H9 (cell line): ENCODE measurements at regions not wholly inside any gene's neighbourhood (a gene's known extent, or its start where the extent isn't known, plus 50 kb on each side); places are given as distances from the start of the nearest gene placed in this dataset.

ENCODE experiments used
- DNase-seq: peaks from one replicate; pipeline ENCODE4 v3.0.0-alpha.2; 2017
- H2AFZ ChIP-seq: one replicate; pipeline ENCODE4 v1.6.1; 2013; ENCODE audit warnings: mild to moderate bottlenecking, low read length, control low read depth, moderate library complexity
- H2AK5ac ChIP-seq: 2 replicates; pipeline ENCODE4 v1.6.1; 2013; ENCODE audit warnings: low read length, control low read depth, mixed read lengths; ENCODE audit not compliant: insufficient read length
- H2BK120ac ChIP-seq: one replicate; pipeline ENCODE4 v1.6.1; 2013; ENCODE audit warnings: low read depth, mild to moderate bottlenecking, low read length, control low read depth, inconsistent platforms; ENCODE audit not compliant: poor library complexity, severe bottlenecking
- H2BK12ac ChIP-seq: 2 replicates; pipeline ENCODE4 v1.6.1; 2013; ENCODE audit warnings: low read length, control low read depth, mixed read lengths, low read depth; ENCODE audit not compliant: insufficient read length
- H2BK15ac ChIP-seq: 2 replicates; pipeline ENCODE4 v1.6.1; 2013; ENCODE audit warnings: low read depth, low read length, control low read depth
- H2BK20ac ChIP-seq: one replicate; pipeline ENCODE4 v1.6.1; 2013; ENCODE audit warnings: low read depth, mild to moderate bottlenecking, low read length, control low read depth, inconsistent platforms; ENCODE audit not compliant: poor library complexity, severe bottlenecking
- H2BK5ac ChIP-seq: 2 replicates; pipeline ENCODE4 v1.6.1; 2013; ENCODE audit warnings: low read length, control low read depth, mixed read lengths; ENCODE audit not compliant: insufficient read length
- H3K14ac ChIP-seq: 2 replicates; pipeline ENCODE4 v1.6.1; 2013; ENCODE audit warnings: low read length, control low read depth; ENCODE audit not compliant: insufficient read depth
- H3K18ac ChIP-seq: 2 replicates; pipeline ENCODE4 v1.6.1; 2013; ENCODE audit warnings: low read depth, mild to moderate bottlenecking, mixed read lengths, low read length, control low read depth; ENCODE audit not compliant: insufficient read length
- H3K23ac ChIP-seq: 2 replicates; pipeline ENCODE4 v1.6.1; 2013; ENCODE audit warnings: low read length, control low read depth, mixed read lengths, low read depth; ENCODE audit not compliant: insufficient read length
- H3K23me2 ChIP-seq: 2 replicates; pipeline ENCODE4 v1.6.1; 2013; ENCODE audit warnings: low read depth, mild to moderate bottlenecking, mixed read lengths, low read length, control low read depth; ENCODE audit not compliant: insufficient read length, poor library complexity, severe bottlenecking
- H3K27ac ChIP-seq: 2 replicates; pipeline ENCODE4 v1.5.1; 2013; ENCODE audit warnings: low read length, control low read depth, mixed read lengths, low read depth; ENCODE audit not compliant: insufficient read length
- H3K27me3 ChIP-seq: 2 replicates; pipeline ENCODE4 v1.6.1; 2013; ENCODE audit warnings: low read length, control low read depth, inconsistent platforms; ENCODE audit not compliant: insufficient read depth
- H3K4ac ChIP-seq: 2 replicates; pipeline ENCODE4 v1.6.1; 2013; ENCODE audit warnings: low read depth, mild to moderate bottlenecking, control low read depth, inconsistent platforms, low read length, moderate library complexity
- H3K4me1 ChIP-seq: 2 replicates; pipeline ENCODE4 v1.6.1; 2013; ENCODE audit warnings: low read length, control low read depth, inconsistent platforms; ENCODE audit not compliant: insufficient read depth
- H3K4me2 ChIP-seq: 2 replicates; pipeline ENCODE4 v1.6.1; 2013; ENCODE audit warnings: low read length, control low read depth, mixed read lengths; ENCODE audit not compliant: insufficient read length, insufficient read depth
- H3K56ac ChIP-seq: 2 replicates; pipeline ENCODE4 v1.6.1; 2013; ENCODE audit warnings: low read depth, mild to moderate bottlenecking, mixed read lengths, low read length, control low read depth; ENCODE audit not compliant: insufficient read length
- H3K79me1 ChIP-seq: 2 replicates; pipeline ENCODE4 v1.6.1; 2013; ENCODE audit warnings: low read depth, mild to moderate bottlenecking, moderate library complexity, low read length, control low read depth, inconsistent platforms; ENCODE audit not compliant: insufficient read depth, poor library complexity, severe bottlenecking
- H3K79me2 ChIP-seq: 2 replicates; pipeline ENCODE4 v1.6.1; 2013; ENCODE audit warnings: low read length, control low read depth, inconsistent platforms; ENCODE audit not compliant: insufficient read depth
- H3K9ac ChIP-seq: 2 replicates; pipeline ENCODE4 v1.6.1; 2013; ENCODE audit warnings: low read length, control low read depth, mixed read lengths; ENCODE audit not compliant: insufficient read length; ENCODE audit errors: extremely low read depth
- H3K9me3 ChIP-seq: one replicate; pipeline ENCODE4 v1.6.1; 2013; ENCODE audit warnings: low read depth, low read length, inconsistent platforms; ENCODE audit not compliant: control insufficient read depth
- H3T11ph ChIP-seq: one replicate; pipeline ENCODE4 v1.6.1; 2013; ENCODE audit warnings: mild to moderate bottlenecking, low read length, control low read depth, inconsistent platforms
- H4K20me1 ChIP-seq: one replicate; pipeline ENCODE4 v1.6.1; 2013; ENCODE audit not compliant: control insufficient read depth, insufficient read length, insufficient read depth
- H4K5ac ChIP-seq: 2 replicates; pipeline ENCODE4 v1.6.1; 2013; ENCODE audit warnings: low read depth, mild to moderate bottlenecking, mixed read lengths, low read length, control low read depth; ENCODE audit not compliant: insufficient read length
- H4K8ac ChIP-seq: replicated peaks from 2 replicates; pipeline ENCODE4 v1.6.1; 2013; ENCODE audit warnings: low read length, control low read depth, mixed read lengths, low read depth; ENCODE audit not compliant: insufficient read length
- H4K91ac ChIP-seq: 2 replicates; pipeline ENCODE4 v1.6.1; 2013; ENCODE audit warnings: low read depth, mild to moderate bottlenecking, moderate library complexity, mixed read lengths, low read length, control low read depth; ENCODE audit not compliant: insufficient read length
- H3K27ac Mint-ChIP-seq, 3 experiments: 2 replicates in 2 of 3; 3 replicates in 1 of 3; pipeline ENCODE4 v1.8.0; 2020 to 2021; ENCODE audit warnings: mixed read lengths in 3 of 3, mild to moderate bottlenecking in 1 of 3, moderate library complexity in 1 of 3
- H3K27me3 Mint-ChIP-seq: 2 replicates; pipeline ENCODE4 v1.8.0; 2021; ENCODE audit warnings: low read depth, mild to moderate bottlenecking, moderate library complexity, mixed read lengths
- H3K36me3 Mint-ChIP-seq, 3 experiments: 2 replicates in 2 of 3; 3 replicates in 1 of 3; pipeline ENCODE4 v1.8.0; 2020 to 2021; ENCODE audit warnings: low read depth in 3 of 3, mixed read lengths in 3 of 3; ENCODE audit not compliant: insufficient read depth in 1 of 3
- H3K4me1 Mint-ChIP-seq, 2 experiments: 2 replicates each; pipeline ENCODE4 v1.8.0; 2020; ENCODE audit warnings: mixed read lengths in 2 of 2
- H3K4me3 Mint-ChIP-seq, 2 experiments: 2 replicates in 1 of 2; 3 replicates in 1 of 2; pipeline ENCODE4 v1.8.0; 2020 to 2021; ENCODE audit warnings: mild to moderate bottlenecking in 2 of 2, mixed read lengths in 2 of 2, moderate library complexity in 1 of 2
- H3K9me3 Mint-ChIP-seq, 2 experiments: 2 replicates in 1 of 2; 3 replicates in 1 of 2; pipeline ENCODE4 v1.8.0; 2020; ENCODE audit warnings: mild to moderate bottlenecking in 2 of 2, mixed read lengths in 2 of 2, moderate library complexity in 1 of 2
- CTCF ChIP-seq: fragments of 200-600 bp; sonication (generic); conservative IDR thresholded peaks from 3 replicates; pipeline ENCODE4 v1.8.0; 2021; ENCODE audit warnings: antibody characterized with exemption, mild to moderate bottlenecking
- WGBS: extraction: QIAGEN DNeasy Blood & Tissue Kit; methylation state at CpG from one replicate; pipeline ENCODE4 v1.1.7; 2013; ENCODE audit warnings: missing lambda C conversion rate, low lambda C conversion rate, mixed read lengths; ENCODE audit not compliant: insufficient read length; ENCODE audit errors: extremely low coverage; 5-methylcytosine and 5-hydroxymethylcytosine counted together

DNA sequence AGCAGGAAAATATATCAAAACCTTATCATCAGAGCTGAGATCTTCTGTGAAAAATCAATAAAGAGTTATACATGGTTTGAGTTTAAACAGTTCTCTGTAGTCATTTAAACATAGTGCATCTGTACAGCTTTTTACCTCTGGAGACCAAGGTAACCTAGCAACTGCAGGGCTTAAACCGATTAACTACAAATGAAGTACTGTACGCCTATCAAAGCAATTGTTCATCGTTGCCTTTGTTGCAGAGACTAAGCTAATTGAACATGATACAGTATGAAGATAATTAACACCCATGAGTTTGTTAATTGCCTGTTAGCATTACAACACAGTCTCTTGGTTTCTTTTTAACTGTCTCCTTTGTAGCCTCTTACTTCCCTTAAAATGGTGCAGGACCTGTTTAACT, 147.9 kb downstream of the LNPK start:
- Histone ChIP-seq H2BK12ac (no peak overlapping the region), H4K91ac (no peak overlapping the region), H3K27ac (no peak overlapping the region), H3K4ac (no peak overlapping the region), H4K5ac (no peak overlapping the region), H3K9me3 (no peaks in the 10 kb centered on the region), H3K14ac (no peak overlapping the region), H3K23me2 (no peaks in the 10 kb centered on the region), H2AK5ac (no peak overlapping the region), H4K8ac (no peak overlapping the region), H3K23ac (no peak overlapping the region), H2BK15ac (no peak overlapping the region), H2BK20ac (no peak overlapping the region), H2BK5ac (no peak overlapping the region), H3K79me1 (no peaks in the 10 kb centered on the region), H2AFZ (no peak overlapping the region), H3K56ac (no peak overlapping the region), H3K9ac (no peak overlapping the region), H4K20me1 (no peaks in the 10 kb centered on the region), H3K27me3 (no peaks in the 10 kb centered on the region), H3K4me1 (peaks cover 9% of the 10 kb centered on the region), H3K4me2 (no peak overlapping the region), H3K18ac (no peak overlapping the region), H3T11ph (no peak overlapping the region), H3K79me2 (no peaks in the 10 kb centered on the region), H2BK120ac (no peak overlapping the region)
- Mint-ChIP-seq H3K4me3 (no peak overlapping the region), H3K36me3 (no peaks in the 10 kb centered on the region), H3K4me1 (peaks cover 32 to 45% of the 10 kb centered on the region in 2 experiments), H3K27me3 (no peaks in the 10 kb centered on the region; the same call in 1 of the 2 replicates), H3K9me3 (no peaks in the 10 kb centered on the region), H3K27ac (no peak overlapping the region)
- WGBS = no CpG with 5 or more reads among the region's 3 CpGs
- no peak for DNase-seq
- TF ChIP-seq CTCF = no peak
